NT2/D1 (cell line): ENCODE measurements at regions not wholly inside any gene's neighbourhood (a gene's known extent, or its start where the extent isn't known, plus 50 kb on each side); places are given as distances from the start of the nearest gene placed in this dataset.

ENCODE experiments used
- SUZ12 ChIP-seq: IDR thresholded peaks from 2 replicates; pipeline ENCODE4 v1.6.1; 2011; ENCODE audit not compliant: insufficient read length, insufficient read depth; ENCODE audit errors: extremely low read depth
- YY1 ChIP-seq: IDR thresholded peaks from 2 replicates; pipeline ENCODE4 v1.6.1; 2011; ENCODE audit not compliant: insufficient read length, insufficient read depth
- ZNF274 ChIP-seq: IDR thresholded peaks from 2 replicates; pipeline ENCODE4 v1.6.1; 2011; ENCODE audit warnings: mild to moderate bottlenecking, low read depth, low read length

- no peak for TF ChIP-seq ZNF274
- TF ChIP-seq YY1 = no peak
- TF ChIP-seq SUZ12 = no peak
These were observed 144.1 kb upstream of the DDX53 start for GRCh38 chrX:22855693-22856092.
